PC-9 (cell line): ENCODE measurements at regions not wholly inside any gene's neighbourhood (a gene's known extent, or its start where the extent isn't known, plus 50 kb on each side); places are given as distances from the start of the nearest gene placed in this dataset.
"Not testable (repeated sequence)": the region's sequence is repeated elsewhere in the genome, so short reads cannot be mapped to it uniquely, and the experiment has no call there.

Experiments used
- BruUV-seq: library from RNA; stranded (reverse); fragments of 400-500 nt; replicated peaks from 2 replicates; lab custom pipeline; 2021; lab: Mats Ljungman, UMichigan
- CTCF ChIA-PET: fragments of 300-600 bp; sonication (Branson Sonifier 250); formaldehyde crosslinking; loops from one replicate; lab custom pipeline; 2022; ENCODE audit warnings: antibody characterized with exemption; lab: Charles Lee
- POLR2A ChIA-PET: fragments of 300-600 bp; sonication (Branson Sonifier 250); formaldehyde crosslinking; loops from one replicate; lab custom pipeline; 2022; ENCODE audit warnings: antibody characterized with exemption; ENCODE audit not compliant: unreplicated experiment; lab: Charles Lee
- DNase-seq, 2 experiments: peaks; one replicate each; pipeline versions ENCODE4 v3.0.0 to v3.0.0-alpha.2; 2015 to 2022; ENCODE audit warnings: mixed read lengths in 1 of 2
- H2AFZ ChIP-seq: fragments of 200-600 bp; sonication (generic); 2 replicates; pipeline ENCODE4 v1.8.1; 2017; ENCODE audit warnings: antibody characterized with exemption
- H3F3A ChIP-seq: fragments of 200-600 bp; sonication (generic); 2 replicates; pipeline ENCODE4 v1.8.1; 2017; ENCODE audit warnings: antibody characterized with exemption, mild to moderate bottlenecking, low read depth; ENCODE audit not compliant: insufficient read depth
- H3K27ac ChIP-seq: fragments of 200-600 bp; sonication (generic); 2 replicates; pipeline ENCODE4 v1.6.1; 2016; ENCODE audit warnings: mixed run types
- H3K27me3 ChIP-seq: fragments of 200-600 bp; sonication (generic); 2 replicates; pipeline ENCODE4 v1.6.1; 2016; ENCODE audit warnings: low read depth, mixed run types; ENCODE audit not compliant: insufficient read depth
- H3K36me3 ChIP-seq: fragments of 200-600 bp; sonication (generic); 2 replicates; pipeline ENCODE4 v1.6.1; 2016; ENCODE audit warnings: low read depth, mixed run types
- H3K4me1 ChIP-seq: fragments of 200-600 bp; sonication (generic); replicated peaks from 2 replicates; pipeline ENCODE4 v1.6.1; 2016; ENCODE audit warnings: mixed run types; ENCODE audit not compliant: insufficient read depth
- H3K4me2 ChIP-seq: fragments of 200-600 bp; sonication (generic); 2 replicates; pipeline ENCODE4 v1.6.1; 2017; ENCODE audit warnings: mixed run types
- H3K4me3 ChIP-seq: fragments of 200-600 bp; sonication (generic); 2 replicates; pipeline ENCODE4 v1.6.1; 2016; ENCODE audit warnings: mixed run types
- H3K79me2 ChIP-seq: fragments of 200-600 bp; sonication (generic); 2 replicates; pipeline ENCODE4 v1.6.1; 2017; ENCODE audit warnings: low read depth, mixed run types
- H3K9me2 ChIP-seq: fragments of 200-600 bp; sonication (generic); 2 replicates; pipeline ENCODE4 v1.8.1; 2017; ENCODE audit warnings: mild to moderate bottlenecking; ENCODE audit not compliant: insufficient read depth
- H3K9me3 ChIP-seq: fragments of 200-600 bp; sonication (generic); 2 replicates; pipeline ENCODE4 v1.8.1; 2016; ENCODE audit warnings: low read depth; ENCODE audit not compliant: insufficient read depth
- H4K20me1 ChIP-seq: fragments of 200-600 bp; sonication (generic); 2 replicates; pipeline ENCODE4 v1.8.1; 2017; ENCODE audit not compliant: insufficient read depth
- CTCF ChIP-seq: fragments of 200-600 bp; sonication (generic); conservative IDR thresholded peaks from 2 replicates; pipeline ENCODE4 v1.6.1; 2017; ENCODE audit warnings: mixed run types, antibody characterized with exemption, mild to moderate bottlenecking, moderate library complexity
- EZH2 ChIP-seq: fragments of 200-600 bp; sonication (generic); IDR thresholded peaks from 2 replicates; pipeline ENCODE4 v1.8.0; 2017; ENCODE audit warnings: antibody characterized with exemption, low read depth
- intact Hi-C: fragments of 100-400 bp; cut with micrococcal nuclease; formaldehyde crosslinking; loops from one replicate; pipeline ENCODE4 v1.10.0; 2022; ENCODE audit not compliant: unreplicated experiment

- H4K20me1 ChIP-seq = no peaks in the 10 kb centered on the region
- peaks cover 8% of the 10 kb centered on the region; the same call in 1 of the 2 replicates for H3K9me3 ChIP-seq
- H2AFZ ChIP-seq = no peak overlapping the region
- no peaks in the 10 kb centered on the region for H3K36me3 ChIP-seq
- no peaks in the 10 kb centered on the region for H3F3A ChIP-seq
- TF ChIP-seq EZH2 = no peak
- no peak overlapping the region for H3K27ac ChIP-seq
- POLR2A ChIA-PET = no interaction called here
- no peak overlapping the region for H3K4me3 ChIP-seq
- CTCF ChIA-PET = no interaction called here
- no peaks in the 10 kb centered on the region for H3K79me2 ChIP-seq
- intact Hi-C loops = no loop called here
- no peaks in the 10 kb centered on the region for H3K4me1 ChIP-seq
- H3K4me2 ChIP-seq = no peak overlapping the region
- no peaks in the 10 kb centered on the region for H3K27me3 ChIP-seq
- no TSS peak for BruUV-seq
- DNase-seq = no peak
- H3K9me2 ChIP-seq = no peaks in the 10 kb centered on the region
Observed at GRCh38 chr16:47865337-47865855, 290.4 kb downstream of the ABCC12 start.

DNA sequence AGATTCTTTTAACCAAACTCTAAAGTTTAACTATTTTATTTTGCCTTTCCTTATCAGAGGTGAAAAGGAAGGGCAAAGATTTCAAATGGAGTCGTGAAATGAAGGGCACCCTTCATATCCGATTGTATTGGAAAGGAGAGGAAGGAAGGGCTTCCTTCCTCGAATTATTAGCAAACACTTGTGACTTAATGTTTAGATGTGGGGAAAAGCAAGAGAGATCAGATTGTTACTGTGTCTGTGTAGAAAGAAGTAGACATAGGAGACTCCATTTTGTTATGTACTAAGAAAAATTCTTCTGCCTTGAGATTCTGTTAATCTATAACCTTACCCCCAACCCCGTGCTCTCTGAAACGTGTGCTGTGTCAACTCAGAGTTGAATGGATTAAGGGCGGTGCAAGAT, 291.5 kb downstream of the ABCC12 start:
- CTCF ChIA-PET, DNase-seq, H3K79me2 ChIP-seq, H3F3A ChIP-seq, H3K4me2 ChIP-seq, POLR2A ChIA-PET, H3K9me2 ChIP-seq, H4K20me1 ChIP-seq, BruUV-seq, intact Hi-C loops, H2AFZ ChIP-seq, H3K9me3 ChIP-seq, H3K27ac ChIP-seq, H3K4me1 ChIP-seq, H3K4me3 ChIP-seq, H3K36me3 ChIP-seq, H3K27me3 ChIP-seq: not testable (repeated sequence)

GRCh38 chr16:47861999-47862398, 293.8 kb downstream of the ABCC12 start:
- CTCF ChIA-PET = no interaction called here
- no TSS peak for BruUV-seq

GRCh38 chr16:47858333-47858982, 297.3 kb downstream of the ABCC12 start:
- intact Hi-C loops = no loop called here
- H3K79me2 ChIP-seq = no peaks in the 10 kb centered on the region
- no peaks in the 10 kb centered on the region for H3K9me3 ChIP-seq
- H3K4me2 ChIP-seq = no peak overlapping the region
- BruUV-seq = no TSS peak
- no peaks in the 10 kb centered on the region for H4K20me1 ChIP-seq
- H2AFZ ChIP-seq = no peak overlapping the region
- H3K27ac ChIP-seq = no peak overlapping the region
- DNase-seq = no peak
- no peaks in the 10 kb centered on the region for H3K9me2 ChIP-seq
- ChIA-PET POLR2A (no interaction called here), CTCF (no interaction called here)
- no peaks in the 10 kb centered on the region for H3F3A ChIP-seq
- no peaks in the 10 kb centered on the region for H3K36me3 ChIP-seq
- no peak overlapping the region for H3K4me3 ChIP-seq
- H3K4me1 ChIP-seq = no peaks in the 10 kb centered on the region
- no peaks in the 10 kb centered on the region for H3K27me3 ChIP-seq
- no peak for TF ChIP-seq EZH2
- no peak for TF ChIP-seq CTCF

More at GRCh38 chr16:47861999-47862398, 293.8 kb downstream of the ABCC12 start:
- Histone ChIP-seq H3K79me2 (no peaks in the 10 kb centered on the region), H3F3A (no peaks in the 10 kb centered on the region), H3K9me2 (no peaks in the 10 kb centered on the region), H3K36me3 (no peaks in the 10 kb centered on the region), H3K4me1 (no peaks in the 10 kb centered on the region), H2AFZ (no peak overlapping the region), H3K27ac (no peak overlapping the region), H4K20me1 (no peaks in the 10 kb centered on the region), H3K4me2 (no peak overlapping the region), H3K27me3 (no peaks in the 10 kb centered on the region), H3K9me3 (no peaks in the 10 kb centered on the region), H3K4me3 (no peak overlapping the region)
- DNase-seq = no peak
- TF ChIP-seq EZH2 = no peak
- no peak for TF ChIP-seq CTCF
- POLR2A ChIA-PET = no interaction called here
- intact Hi-C loops = no loop called here
